Ovary (tissue), 3 donors: ENCODE measurements at regions not wholly inside any gene's neighbourhood (a gene's known extent, or its start where the extent isn't known, plus 50 kb on each side); places are given as distances from the start of the nearest gene placed in this dataset.

Experiments
- POLR2A ChIP-seq: fragments of 450-650 bp; IDR thresholded peaks from one replicate; pipeline ENCODE4 v1.6.1; 2017; ENCODE audit warnings: antibody characterized with exemption, mild to moderate bottlenecking, moderate library complexity
- TF ChIP-seq, protein P1 (sequence below), 3 donors: fragments of 450-650 bp in 2 of 3; fragments of 200-600 bp in 1 of 3; IDR thresholded peaks; one replicate each; pipeline versions ENCODE4 v1.5.1 to v1.8.0; 2016 to 2022; ENCODE audit warnings: antibody characterized with exemption in 3 of 3, mild to moderate bottlenecking in 1 of 3
- donor health status: DM: no; HTN: no; CAD: no.

- TF ChIP-seq, protein P1, sequence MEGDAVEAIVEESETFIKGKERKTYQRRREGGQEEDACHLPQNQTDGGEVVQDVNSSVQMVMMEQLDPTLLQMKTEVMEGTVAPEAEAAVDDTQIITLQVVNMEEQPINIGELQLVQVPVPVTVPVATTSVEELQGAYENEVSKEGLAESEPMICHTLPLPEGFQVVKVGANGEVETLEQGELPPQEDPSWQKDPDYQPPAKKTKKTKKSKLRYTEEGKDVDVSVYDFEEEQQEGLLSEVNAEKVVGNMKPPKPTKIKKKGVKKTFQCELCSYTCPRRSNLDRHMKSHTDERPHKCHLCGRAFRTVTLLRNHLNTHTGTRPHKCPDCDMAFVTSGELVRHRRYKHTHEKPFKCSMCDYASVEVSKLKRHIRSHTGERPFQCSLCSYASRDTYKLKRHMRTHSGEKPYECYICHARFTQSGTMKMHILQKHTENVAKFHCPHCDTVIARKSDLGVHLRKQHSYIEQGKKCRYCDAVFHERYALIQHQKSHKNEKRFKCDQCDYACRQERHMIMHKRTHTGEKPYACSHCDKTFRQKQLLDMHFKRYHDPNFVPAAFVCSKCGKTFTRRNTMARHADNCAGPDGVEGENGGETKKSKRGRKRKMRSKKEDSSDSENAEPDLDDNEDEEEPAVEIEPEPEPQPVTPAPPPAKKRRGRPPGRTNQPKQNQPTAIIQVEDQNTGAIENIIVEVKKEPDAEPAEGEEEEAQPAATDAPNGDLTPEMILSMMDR (IDR thresholded peaks at IDR 0.05), result no peak
- no peak for TF ChIP-seq POLR2A
Measured at GRCh38 chr1:198399452-198399851, 141.0 kb downstream of the ATP6V1G3 start.
